Loucy (cell line): ENCODE measurements at regions not wholly inside any gene's neighbourhood (a gene's known extent, or its start where the extent isn't known, plus 50 kb on each side); places are given as distances from the start of the nearest gene placed in this dataset.

Experiments
- H2AFZ ChIP-seq: fragments of 200-600 bp; sonication (generic); 2 replicates; pipeline ENCODE4 v1.6.0; 2016; ENCODE audit warnings: antibody characterized with exemption, mild to moderate bottlenecking, low read length, moderate library complexity
- H3F3A ChIP-seq: fragments of 200-600 bp; 2 replicates; pipeline ENCODE4 v1.6.0; 2016; ENCODE audit warnings: antibody characterized with exemption, low read depth, mild to moderate bottlenecking
- H3K27me3 ChIP-seq: fragments of 200-600 bp; sonication (generic); 2 replicates; pipeline ENCODE4 v1.6.1; 2014; ENCODE audit warnings: low read length, mild to moderate bottlenecking; ENCODE audit not compliant: insufficient read depth, poor library complexity, severe bottlenecking
- H3K36me3 ChIP-seq: fragments of 200-600 bp; sonication (generic); 2 replicates; pipeline ENCODE4 v1.6.1; 2016; ENCODE audit warnings: low read length; ENCODE audit not compliant: insufficient read depth
- H3K4me1 ChIP-seq: fragments of 200-600 bp; sonication (generic); 2 replicates; pipeline ENCODE4 v1.5.1; 2014; ENCODE audit warnings: low read length, mild to moderate bottlenecking; ENCODE audit not compliant: insufficient read depth, poor library complexity, severe bottlenecking
- H3K4me2 ChIP-seq: fragments of 200-600 bp; sonication (generic); 2 replicates; pipeline ENCODE4 v1.6.0; 2014; ENCODE audit warnings: antibody characterized with exemption, low read length, low read depth, mild to moderate bottlenecking; ENCODE audit not compliant: poor library complexity, severe bottlenecking
- H3K4me3 ChIP-seq: fragments of 200-600 bp; sonication (generic); 2 replicates; pipeline ENCODE4 v1.5.1; 2014; ENCODE audit warnings: low read length, mild to moderate bottlenecking, mixed read lengths; ENCODE audit not compliant: poor library complexity, severe bottlenecking
- H3K79me2 ChIP-seq: fragments of 200-600 bp; sonication (generic); 2 replicates; pipeline ENCODE4 v1.6.1; 2014; ENCODE audit warnings: low read length; ENCODE audit not compliant: insufficient read depth
- H3K9ac ChIP-seq: fragments of 200-600 bp; sonication (generic); 2 replicates; pipeline ENCODE4 v1.6.0; 2014; ENCODE audit warnings: mild to moderate bottlenecking, low read depth, low read length, moderate library complexity; ENCODE audit not compliant: poor library complexity, severe bottlenecking
- H3K9me2 ChIP-seq: fragments of 200-600 bp; sonication (generic); replicated peaks from 2 replicates; pipeline ENCODE4 v1.6.1; 2016; ENCODE audit warnings: low read depth, low read length, mixed read lengths
- H3K9me3 ChIP-seq: fragments of 200-600 bp; sonication (generic); 2 replicates; pipeline ENCODE4 v1.6.1; 2014; ENCODE audit warnings: mild to moderate bottlenecking, antibody characterized with exemption, low read length, low read depth; ENCODE audit not compliant: insufficient read depth
- H4K20me1 ChIP-seq: fragments of 200-600 bp; sonication (generic); 2 replicates; pipeline ENCODE4 v1.6.0; 2014; ENCODE audit warnings: antibody characterized with exemption, low read length, mild to moderate bottlenecking; ENCODE audit not compliant: insufficient read depth, poor library complexity, severe bottlenecking
- CTCF ChIP-seq: fragments of 200-600 bp; sonication (generic); conservative IDR thresholded peaks from 2 replicates; pipeline ENCODE4 v1.5.1; 2014; ENCODE audit warnings: mild to moderate bottlenecking, antibody characterized with exemption, low read length
- EZH2phosphoT487 ChIP-seq: fragments of 200-600 bp; IDR thresholded peaks from 2 replicates; pipeline ENCODE4 v1.6.1; 2018; ENCODE audit warnings: antibody characterized with exemption, mild to moderate bottlenecking, moderate library complexity, borderline replicate concordance

- H3K79me2 ChIP-seq: no peaks in the 10 kb centered on the region
- H3F3A ChIP-seq: no peaks in the 10 kb centered on the region
- H3K9me2 ChIP-seq: no peaks in the 10 kb centered on the region
- no peak overlapping the region for H3K4me2 ChIP-seq
- no peaks in the 10 kb centered on the region for H3K36me3 ChIP-seq
- H4K20me1 ChIP-seq: no peaks in the 10 kb centered on the region
- no peak overlapping the region for H2AFZ ChIP-seq
- no peak overlapping the region for H3K9ac ChIP-seq
- no peaks in the 10 kb centered on the region for H3K4me1 ChIP-seq
- no peak overlapping the region for H3K4me3 ChIP-seq
- TF ChIP-seq CTCF: no peak
- TF ChIP-seq EZH2phosphoT487: no peak
- no peaks in the 10 kb centered on the region for H3K9me3 ChIP-seq
- H3K27me3 ChIP-seq: no peaks in the 10 kb centered on the region
These were observed 638.9 kb downstream of the STK39 start for GRCh38 chr2:167608487-167608886.

- TF ChIP-seq CTCF: no peak
- TF ChIP-seq EZH2phosphoT487: no peak
- no peak overlapping the region for H3K9ac ChIP-seq
- H3K4me2 ChIP-seq: no peak overlapping the region
These were observed 639.7 kb downstream of the STK39 start for GRCh38 chr2:167607731-167608130.

GRCh38 chr2:167607211-167607610 lies 640.2 kb downstream of the STK39 start:
- H3K9me3 ChIP-seq: no peaks in the 10 kb centered on the region

More at GRCh38 chr2:167607731-167608130, 639.7 kb downstream of the STK39 start:
- no peaks in the 10 kb centered on the region for H3K27me3 ChIP-seq
- no peaks in the 10 kb centered on the region for H4K20me1 ChIP-seq
- no peaks in the 10 kb centered on the region for H3K9me3 ChIP-seq
- H3K9me2 ChIP-seq: no peaks in the 10 kb centered on the region
- no peaks in the 10 kb centered on the region for H3K4me1 ChIP-seq
- H3K79me2 ChIP-seq: no peaks in the 10 kb centered on the region
- H3K36me3 ChIP-seq: no peaks in the 10 kb centered on the region
- no peaks in the 10 kb centered on the region for H3F3A ChIP-seq
- H3K4me3 ChIP-seq: no peak overlapping the region
- no peak overlapping the region for H2AFZ ChIP-seq

More at GRCh38 chr2:167607211-167607610, 640.2 kb downstream of the STK39 start:
- no peak overlapping the region for H3K4me2 ChIP-seq
- TF ChIP-seq EZH2phosphoT487 (no peak), CTCF (no peak)
- no peaks in the 10 kb centered on the region for H3K36me3 ChIP-seq
- no peak overlapping the region for H2AFZ ChIP-seq
- H3K4me1 ChIP-seq: no peaks in the 10 kb centered on the region
- no peaks in the 10 kb centered on the region for H3K79me2 ChIP-seq
- H3F3A ChIP-seq: no peaks in the 10 kb centered on the region
- no peak overlapping the region for H3K9ac ChIP-seq
- no peaks in the 10 kb centered on the region for H3K9me2 ChIP-seq
- no peaks in the 10 kb centered on the region for H3K27me3 ChIP-seq
- no peaks in the 10 kb centered on the region for H4K20me1 ChIP-seq
- H3K4me3 ChIP-seq: no peak overlapping the region
